ENCODE measurements at regions not wholly inside any gene's neighbourhood (a gene's known extent, or its start where the extent isn't known, plus 50 kb on each side); places are given as distances from the start of the nearest gene placed in this dataset.

DNA sequence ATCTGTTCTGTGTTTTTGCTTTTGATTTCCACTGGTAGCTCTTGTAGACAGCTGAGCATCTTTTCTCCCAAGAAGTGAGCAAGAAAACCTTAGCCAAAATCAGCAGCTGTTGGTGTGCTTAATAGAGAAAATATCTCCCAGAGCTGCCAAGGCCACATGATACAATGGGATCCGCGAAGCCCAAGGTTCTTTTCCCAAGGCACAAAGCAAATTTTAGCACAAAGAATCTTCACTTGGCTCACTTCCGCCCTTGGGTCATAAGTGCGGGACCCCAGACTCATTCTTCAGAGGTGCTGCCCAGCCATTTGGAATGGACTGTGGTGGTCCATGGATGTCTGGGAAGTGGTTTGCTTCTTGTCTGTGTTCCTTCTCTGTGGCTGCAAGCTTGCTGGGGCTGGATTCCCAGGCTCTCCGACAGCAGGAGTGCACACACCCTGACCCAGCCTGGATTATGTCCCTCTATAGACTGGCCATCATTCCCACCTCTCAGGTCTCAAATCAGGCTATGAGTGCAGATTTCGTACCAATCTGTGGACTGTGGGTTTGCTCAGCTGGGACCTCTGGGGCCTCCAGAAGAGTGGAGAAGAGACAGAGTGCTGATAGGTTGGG is 93.0 kb upstream of the TMEM72 start:
- H3K27me3 ChIP-seq (ENCODE audit: insufficient read depth, low read length), result no peaks in the 10 kb centered on the region
- H3K79me2 ChIP-seq (ENCODE audit: control insufficient read depth, insufficient read depth, low read length, poor library complexity), result no peaks in the 10 kb centered on the region
- no peak overlapping the region for H2BK5ac ChIP-seq (ENCODE audit: low read depth, low read length, poor library complexity)
- no CpG with 5 or more reads among the region's 6 CpGs for WGBS (ENCODE audit: extremely low coverage, insufficient coverage, insufficient read length)
- no peak overlapping the region for H4K12ac ChIP-seq (ENCODE audit: low read depth, low read length)
- H2AFZ ChIP-seq (ENCODE audit: insufficient read depth, low read length, poor library complexity), result no peak overlapping the region
- H3K4me2 ChIP-seq (ENCODE audit: low read length), result no peak overlapping the region
- H3K23ac ChIP-seq (ENCODE audit: low read length), result no peak overlapping the region
- no peak overlapping the region for H2BK120ac ChIP-seq (ENCODE audit: insufficient read depth, low read length, poor library complexity)
- H3K9ac ChIP-seq (ENCODE audit: low read length), result no peak overlapping the region
- H3K9me3 ChIP-seq (ENCODE audit: insufficient read depth, low read depth, low read length), result peaks cover 2% of the 10 kb centered on the region
- no peak overlapping the region for H3K4ac ChIP-seq (ENCODE audit: low read depth, low read length)
- H4K8ac ChIP-seq (ENCODE audit: low read depth, low read length), result no peak overlapping the region
- no peaks in the 10 kb centered on the region for H3K79me1 ChIP-seq (ENCODE audit: low read length)
- H2BK12ac ChIP-seq (ENCODE audit: low read length), result no peak overlapping the region
- no peak overlapping the region for H3K4me3 ChIP-seq (ENCODE audit: low read depth, low read length)
- no peak overlapping the region for H3K18ac ChIP-seq (ENCODE audit: low read length)
- no peaks in the 10 kb centered on the region for H3K36me3 ChIP-seq (ENCODE audit: control insufficient read depth in 1 of 2, insufficient read depth in 2 of 2, low read length in 2 of 2)
- no peak overlapping the region for H4K91ac ChIP-seq (ENCODE audit: low read depth, low read length)
- peaks cover 6 to 10% of the 10 kb centered on the region in 2 experiments for H3K4me1 ChIP-seq (ENCODE audit: control insufficient read depth in 1 of 2, insufficient read depth in 2 of 2, low read length in 2 of 2)
- no peak overlapping the region for H3K27ac ChIP-seq (ENCODE audit: low read depth, low read length)
- DNase-seq, result no peak
- H3K14ac ChIP-seq (ENCODE audit: low read length), result no peak overlapping the region
- no peak overlapping the region for H2AK5ac ChIP-seq (ENCODE audit: low read length)

DNA sequence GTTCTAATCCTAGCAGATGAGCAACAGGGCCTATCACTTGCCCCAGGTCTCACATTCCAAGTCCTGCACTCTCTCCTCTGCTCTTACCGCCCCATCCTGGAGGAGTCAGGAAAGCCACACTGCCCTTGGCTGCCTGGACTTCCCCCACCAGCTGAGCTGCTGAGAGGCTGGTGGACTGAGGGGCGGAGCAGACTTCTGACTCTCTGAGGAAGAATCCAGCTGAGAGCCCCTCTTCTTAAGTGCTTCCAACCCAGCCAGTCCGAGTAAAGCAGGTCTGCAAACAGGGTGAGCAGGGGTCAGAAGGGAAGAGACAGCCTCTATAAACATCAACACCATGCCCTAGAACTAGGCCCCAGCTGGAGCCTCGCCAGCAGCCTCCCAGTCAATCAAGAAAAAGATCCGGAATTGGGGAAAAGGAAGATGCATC is 92.4 kb upstream of the TMEM72 start:
- H3K4me1 ChIP-seq (ENCODE audit: control insufficient read depth in 1 of 2, insufficient read depth in 2 of 2, low read length in 2 of 2), result peaks cover 6 to 10% of the 10 kb centered on the region in 2 experiments
- no peak overlapping the region for H3K14ac ChIP-seq (ENCODE audit: low read length)
- H3K18ac ChIP-seq (ENCODE audit: low read length), result no peak overlapping the region
- H2AFZ ChIP-seq (ENCODE audit: insufficient read depth, low read length, poor library complexity), result no peak overlapping the region
- no peaks in the 10 kb centered on the region for H3K27me3 ChIP-seq (ENCODE audit: insufficient read depth, low read length)
- no peaks in the 10 kb centered on the region for H3K79me1 ChIP-seq (ENCODE audit: low read length)
- H2AK5ac ChIP-seq (ENCODE audit: low read length), result no peak overlapping the region
- no peak overlapping the region for H3K4me2 ChIP-seq (ENCODE audit: low read length)
- no peak overlapping the region for H2BK120ac ChIP-seq (ENCODE audit: insufficient read depth, low read length, poor library complexity)
- no peaks in the 10 kb centered on the region for H3K79me2 ChIP-seq (ENCODE audit: control insufficient read depth, insufficient read depth, low read length, poor library complexity)
- H4K8ac ChIP-seq (ENCODE audit: low read depth, low read length), result no peak overlapping the region
- H4K91ac ChIP-seq (ENCODE audit: low read depth, low read length), result no peak overlapping the region
- no peak overlapping the region for H3K4me3 ChIP-seq (ENCODE audit: low read depth, low read length)
- no peak overlapping the region for H4K12ac ChIP-seq (ENCODE audit: low read depth, low read length)
- no peak overlapping the region for H2BK12ac ChIP-seq (ENCODE audit: low read length)
- H3K23ac ChIP-seq (ENCODE audit: low read length), result no peak overlapping the region
- peaks cover 2% of the 10 kb centered on the region for H3K9me3 ChIP-seq (ENCODE audit: insufficient read depth, low read depth, low read length)
- H3K4ac ChIP-seq (ENCODE audit: low read depth, low read length), result no peak overlapping the region
- no peak for DNase-seq
- no peaks in the 10 kb centered on the region for H3K36me3 ChIP-seq (ENCODE audit: control insufficient read depth in 1 of 2, insufficient read depth in 2 of 2, low read length in 2 of 2)
- no peak overlapping the region for H3K27ac ChIP-seq (ENCODE audit: low read depth, low read length)
- no peak overlapping the region for H2BK5ac ChIP-seq (ENCODE audit: low read depth, low read length, poor library complexity)
- H3K9ac ChIP-seq (ENCODE audit: low read length), result no peak overlapping the region
- WGBS (ENCODE audit: extremely low coverage, insufficient coverage, insufficient read length), result no CpG with 5 or more reads among the region's 5 CpGs

DNA sequence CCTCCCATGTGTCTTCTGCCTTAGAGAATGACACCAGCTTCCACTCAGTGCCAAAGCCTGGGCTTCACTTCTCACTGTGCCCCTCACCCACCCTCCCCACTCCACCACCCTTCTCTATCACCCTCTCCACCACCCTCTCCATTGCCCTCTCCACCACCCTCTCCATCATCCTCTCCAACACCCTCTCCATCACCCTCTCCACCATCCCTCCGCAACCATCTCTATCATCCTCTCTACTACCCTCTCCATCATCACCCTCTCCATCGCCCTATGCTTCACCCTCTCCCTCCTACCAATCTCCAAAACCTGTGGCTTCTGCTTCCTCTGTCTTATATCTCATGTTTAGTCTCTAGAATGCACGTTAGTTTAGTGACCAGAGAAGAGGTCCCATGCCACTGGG is 91.0 kb upstream of the TMEM72 start:
- Histone ChIP-seq H3K9ac (ENCODE audit: low read length) (no peak overlapping the region), H3K9me3 (ENCODE audit: insufficient read depth, low read depth, low read length) (peaks cover 2% of the 10 kb centered on the region), H2AFZ (ENCODE audit: insufficient read depth, low read length, poor library complexity) (no peak overlapping the region), H3K14ac (ENCODE audit: low read length) (no peak overlapping the region), H3K4me1 (ENCODE audit: control insufficient read depth in 1 of 2, insufficient read depth in 2 of 2, low read length in 2 of 2) (peaks cover 6 to 10% of the 10 kb centered on the region in 2 experiments), H3K79me1 (ENCODE audit: low read length) (no peaks in the 10 kb centered on the region), H3K27me3 (ENCODE audit: insufficient read depth, low read length) (no peaks in the 10 kb centered on the region), H3K4ac (ENCODE audit: low read depth, low read length) (no peak overlapping the region), H3K18ac (ENCODE audit: low read length) (no peak overlapping the region), H2BK12ac (ENCODE audit: low read length) (no peak overlapping the region), H2AK5ac (ENCODE audit: low read length) (no peak overlapping the region), H3K4me3 (ENCODE audit: low read depth, low read length) (no peak overlapping the region), H3K4me2 (ENCODE audit: low read length) (no peak overlapping the region), H2BK120ac (ENCODE audit: insufficient read depth, low read length, poor library complexity) (no peak overlapping the region), H4K8ac (ENCODE audit: low read depth, low read length) (no peak overlapping the region), H2BK5ac (ENCODE audit: low read depth, low read length, poor library complexity) (no peak overlapping the region), H4K12ac (ENCODE audit: low read depth, low read length) (no peak overlapping the region), H3K79me2 (ENCODE audit: control insufficient read depth, insufficient read depth, low read length, poor library complexity) (no peaks in the 10 kb centered on the region), H4K91ac (ENCODE audit: low read depth, low read length) (no peak overlapping the region), H3K27ac (ENCODE audit: low read depth, low read length) (no peak overlapping the region), H3K36me3 (ENCODE audit: control insufficient read depth in 1 of 2, insufficient read depth in 2 of 2, low read length in 2 of 2) (no peaks in the 10 kb centered on the region), H3K23ac (ENCODE audit: low read length) (no peak overlapping the region)
- no peak for DNase-seq
- 100% methylated on average over 2 of the region's 3 CpGs for WGBS (ENCODE audit: extremely low coverage, insufficient coverage, insufficient read length)

DNA sequence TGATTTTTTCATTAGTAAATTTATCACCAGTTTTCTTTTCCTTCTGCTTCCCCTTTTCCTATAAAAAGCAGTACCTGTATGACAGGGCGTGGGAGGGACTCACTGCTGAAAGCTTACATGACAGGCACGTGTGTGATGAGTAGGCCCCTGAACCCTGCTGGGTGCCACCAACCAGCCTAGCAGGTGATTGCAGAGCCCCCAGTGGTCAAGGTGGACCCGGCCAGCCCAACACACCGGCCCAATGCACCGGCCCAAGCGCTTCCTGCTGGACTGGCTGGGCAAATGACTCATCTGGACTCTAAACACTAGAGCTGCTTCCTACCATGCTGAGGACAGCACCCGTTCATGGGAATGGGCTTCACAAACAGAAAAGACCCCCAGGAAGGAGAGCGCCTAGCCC is 89.8 kb upstream of the TMEM72 start:
- Histone ChIP-seq H2BK5ac (ENCODE audit: low read depth, low read length, poor library complexity) (no peak overlapping the region), H2AK5ac (ENCODE audit: low read length) (no peak overlapping the region), H3K14ac (ENCODE audit: low read length) (no peak overlapping the region), H3K9me3 (ENCODE audit: insufficient read depth, low read depth, low read length) (peaks cover 2% of the 10 kb centered on the region), H4K8ac (ENCODE audit: low read depth, low read length) (no peak overlapping the region), H3K18ac (ENCODE audit: low read length) (no peak overlapping the region), H3K4me1 (ENCODE audit: control insufficient read depth in 1 of 2, insufficient read depth in 2 of 2, low read length in 2 of 2) (peaks cover 6 to 10% of the 10 kb centered on the region in 2 experiments), H4K91ac (ENCODE audit: low read depth, low read length) (no peak overlapping the region), H3K27ac (ENCODE audit: low read depth, low read length) (no peak overlapping the region), H2AFZ (ENCODE audit: insufficient read depth, low read length, poor library complexity) (no peak overlapping the region), H3K27me3 (ENCODE audit: insufficient read depth, low read length) (no peaks in the 10 kb centered on the region), H3K9ac (ENCODE audit: low read length) (no peak overlapping the region), H3K79me1 (ENCODE audit: low read length) (no peaks in the 10 kb centered on the region), H3K4me2 (ENCODE audit: low read length) (no peak overlapping the region), H3K23ac (ENCODE audit: low read length) (no peak overlapping the region), H3K4ac (ENCODE audit: low read depth, low read length) (no peak overlapping the region), H3K36me3 (ENCODE audit: control insufficient read depth in 1 of 2, insufficient read depth in 2 of 2, low read length in 2 of 2) (no peaks in the 10 kb centered on the region), H2BK120ac (ENCODE audit: insufficient read depth, low read length, poor library complexity) (no peak overlapping the region), H3K79me2 (ENCODE audit: control insufficient read depth, insufficient read depth, low read length, poor library complexity) (no peaks in the 10 kb centered on the region), H3K4me3 (ENCODE audit: low read depth, low read length) (no peak overlapping the region), H4K12ac (ENCODE audit: low read depth, low read length) (no peak overlapping the region), H2BK12ac (ENCODE audit: low read length) (no peak overlapping the region)
- DNase-seq, result no peak
- no CpG with 5 or more reads among the region's 8 CpGs for WGBS (ENCODE audit: extremely low coverage, insufficient coverage, insufficient read length)

Measured in trophoblast cell (in vitro differentiated cells and primary cell).